ES-I3 (cell line): ENCODE measurements at regions not wholly inside any gene's neighbourhood (a gene's known extent, or its start where the extent isn't known, plus 50 kb on each side); places are given as distances from the start of the nearest gene placed in this dataset.
"Not testable (repeated sequence)": the region's sequence is repeated elsewhere in the genome, so short reads cannot be mapped to it uniquely, and the experiment has no call there.

Experiments used
- H3K36me3 ChIP-seq: 2 replicates; pipeline ENCODE4 v1.6.1; 2013; ENCODE audit warnings: mild to moderate bottlenecking, low read length, control low read depth, moderate library complexity; ENCODE audit not compliant: insufficient read depth
- H3K4me1 ChIP-seq: 2 replicates; pipeline ENCODE4 v1.6.1; 2013; ENCODE audit warnings: mild to moderate bottlenecking, control low read depth, low read length; ENCODE audit not compliant: insufficient read depth
- H3K9ac ChIP-seq: 2 replicates; pipeline ENCODE4 v1.6.1; 2013; ENCODE audit warnings: low read depth, mild to moderate bottlenecking, low read length, moderate library complexity
- H3K9me3 ChIP-seq: 2 replicates; pipeline ENCODE4 v1.6.1; 2013; ENCODE audit warnings: mild to moderate bottlenecking, low read length, moderate library complexity; ENCODE audit not compliant: control insufficient read depth, insufficient read depth

DNA sequence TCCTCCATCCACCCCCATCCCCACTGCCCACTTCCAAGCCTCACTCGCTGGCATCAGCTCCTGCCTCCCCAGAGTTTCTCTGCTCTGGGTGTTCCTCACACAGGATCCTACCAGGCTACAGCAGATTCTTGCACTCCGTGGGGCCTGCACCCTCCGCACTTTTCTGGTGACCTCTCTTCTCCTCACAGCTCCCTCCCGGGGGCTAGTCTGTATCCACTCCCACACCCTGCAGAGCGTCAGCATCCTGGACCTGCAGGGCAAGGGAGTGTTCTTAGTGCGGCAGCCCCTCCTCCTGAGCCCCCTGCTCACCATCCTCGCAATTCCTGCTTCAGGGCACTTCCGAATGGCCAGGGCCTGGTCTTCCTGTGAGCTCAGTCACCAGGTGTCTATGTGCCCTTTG lies 224.2 kb downstream of the DLL1 start:
- Histone ChIP-seq H3K4me1 (no peaks in the 10 kb centered on the region), H3K9me3 (peaks cover 5% of the 10 kb centered on the region; the same call in 1 of the 2 replicates), H3K36me3 (no peaks in the 10 kb centered on the region), H3K9ac (no peak overlapping the region)

DNA sequence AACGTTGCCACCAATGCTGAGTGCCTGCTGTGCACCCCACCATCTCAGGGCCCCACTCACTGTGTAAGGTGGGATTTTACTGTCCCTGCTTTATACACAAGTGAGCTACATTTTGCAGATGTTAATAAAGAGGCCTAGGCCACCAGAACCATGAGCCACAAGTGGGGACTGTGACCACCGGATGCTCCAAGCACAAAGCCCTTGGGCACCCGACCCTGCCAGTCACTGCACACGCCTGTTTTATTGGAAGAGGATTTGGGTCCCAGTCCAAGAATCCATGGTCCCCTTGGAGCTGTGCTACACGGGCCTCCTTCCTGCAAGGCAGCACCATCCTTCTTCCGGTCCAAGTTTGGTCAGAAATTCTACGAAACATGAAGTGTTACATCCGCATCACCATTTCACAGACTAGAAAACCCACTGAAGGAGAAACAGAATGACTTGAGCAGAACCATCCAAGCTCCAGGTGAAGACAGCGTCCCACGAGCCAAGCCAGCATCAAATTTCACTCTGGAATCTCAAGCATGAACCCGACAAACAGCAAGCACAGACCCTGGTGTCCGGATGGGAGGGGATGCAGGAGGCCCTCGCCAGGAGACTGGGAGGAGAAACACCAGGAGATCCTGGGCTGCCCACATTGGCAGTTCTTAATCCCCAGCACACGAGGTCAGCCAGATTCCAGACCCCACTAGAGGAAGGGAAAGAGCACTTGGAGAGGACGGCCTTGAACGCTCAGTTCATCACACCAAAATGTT lies 226.9 kb downstream of the DLL1 start:
- H3K36me3 ChIP-seq: no peaks in the 10 kb centered on the region
- no peaks in the 10 kb centered on the region; the same call in 1 of the 2 replicates for H3K9me3 ChIP-seq

DNA sequence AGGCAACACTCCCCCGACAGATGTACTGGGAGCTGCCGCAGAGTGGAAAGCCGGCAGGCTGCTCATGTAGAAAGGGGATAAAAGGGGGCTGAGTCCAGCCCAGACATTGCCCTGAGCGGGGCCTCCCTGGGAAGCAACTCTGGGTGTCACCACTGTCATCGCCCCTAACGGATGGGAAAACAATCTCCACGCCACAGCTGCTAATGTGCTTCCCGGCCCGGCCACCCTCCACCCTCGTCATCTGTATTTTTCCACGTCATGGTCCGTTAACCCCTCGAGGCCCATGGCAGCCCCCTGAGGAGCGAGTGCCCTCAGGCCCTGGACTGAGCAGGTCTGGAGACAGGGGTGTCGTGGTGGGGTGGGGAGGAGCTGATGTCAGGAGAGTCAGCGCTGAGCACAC lies 227.4 kb downstream of the DLL1 start:
- Histone ChIP-seq H3K36me3 (no peaks in the 10 kb centered on the region), H3K9me3 (no peaks in the 10 kb centered on the region), H3K9ac (no peak overlapping the region), H3K4me1 (no peaks in the 10 kb centered on the region)

More for the DNA sequence above, 226.9 kb downstream of the DLL1 start:
- Histone ChIP-seq H3K9ac (no peak overlapping the region), H3K4me1 (no peaks in the 10 kb centered on the region)

DNA sequence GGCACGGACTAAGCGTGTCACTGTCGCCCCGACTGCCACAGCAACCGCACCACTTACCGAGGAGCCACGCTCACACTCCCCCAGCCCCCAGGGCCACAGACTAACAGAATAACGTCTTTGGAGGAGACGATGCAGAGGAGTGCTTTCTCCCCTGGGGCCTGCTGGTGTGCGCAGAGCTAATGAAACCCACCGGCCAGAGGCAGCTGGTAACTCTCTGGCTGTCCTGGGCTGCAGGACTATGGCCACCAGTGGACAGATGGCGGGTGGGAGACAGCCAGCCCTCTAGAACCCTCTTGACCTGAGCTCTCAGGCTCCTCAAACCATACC lies 228.0 kb downstream of the DLL1 start:
- H3K9ac ChIP-seq: no peak overlapping the region
- H3K9me3 ChIP-seq: no peaks in the 10 kb centered on the region
- H3K4me1 ChIP-seq: no peaks in the 10 kb centered on the region
- H3K36me3 ChIP-seq: no peaks in the 10 kb centered on the region

DNA sequence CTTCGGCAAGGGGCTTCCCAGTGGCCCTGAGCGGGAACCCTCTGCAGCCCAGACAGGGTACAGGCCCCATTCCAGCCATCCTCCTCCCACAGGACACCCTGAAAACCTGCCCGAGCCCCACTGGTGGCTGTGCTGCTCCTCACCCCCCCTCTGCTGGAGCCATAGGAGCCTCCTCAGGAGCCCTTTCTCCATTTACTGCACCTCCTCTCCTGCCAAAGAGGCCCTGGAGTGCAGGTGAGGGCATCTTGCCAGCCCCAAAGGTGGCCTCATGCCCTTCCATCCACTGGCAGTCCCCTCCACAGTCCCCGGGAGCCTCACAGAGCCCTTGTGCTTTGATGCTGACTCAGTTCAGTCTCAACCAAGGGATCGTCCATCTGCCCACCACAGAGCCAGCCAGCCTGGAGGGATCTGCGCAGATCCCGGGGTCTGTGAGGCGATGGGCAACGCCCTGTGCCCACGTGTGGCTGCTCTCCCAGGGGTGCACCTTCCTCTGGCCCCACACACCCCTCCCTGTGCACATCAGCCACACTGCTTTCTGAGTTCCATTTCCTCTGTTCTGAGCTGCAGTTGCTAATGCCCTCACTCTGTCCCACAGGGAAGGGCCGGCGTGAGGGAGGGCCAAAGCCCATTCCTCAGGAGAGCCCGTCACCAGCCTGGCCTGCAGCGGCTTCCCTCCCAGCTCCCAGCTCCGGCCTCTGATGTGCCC lies 228.5 kb downstream of the DLL1 start:
- no peaks in the 10 kb centered on the region for H3K4me1 ChIP-seq
- no peaks in the 10 kb centered on the region for H3K9me3 ChIP-seq
- H3K36me3 ChIP-seq: no peaks in the 10 kb centered on the region
- H3K9ac ChIP-seq: no peak overlapping the region

DNA sequence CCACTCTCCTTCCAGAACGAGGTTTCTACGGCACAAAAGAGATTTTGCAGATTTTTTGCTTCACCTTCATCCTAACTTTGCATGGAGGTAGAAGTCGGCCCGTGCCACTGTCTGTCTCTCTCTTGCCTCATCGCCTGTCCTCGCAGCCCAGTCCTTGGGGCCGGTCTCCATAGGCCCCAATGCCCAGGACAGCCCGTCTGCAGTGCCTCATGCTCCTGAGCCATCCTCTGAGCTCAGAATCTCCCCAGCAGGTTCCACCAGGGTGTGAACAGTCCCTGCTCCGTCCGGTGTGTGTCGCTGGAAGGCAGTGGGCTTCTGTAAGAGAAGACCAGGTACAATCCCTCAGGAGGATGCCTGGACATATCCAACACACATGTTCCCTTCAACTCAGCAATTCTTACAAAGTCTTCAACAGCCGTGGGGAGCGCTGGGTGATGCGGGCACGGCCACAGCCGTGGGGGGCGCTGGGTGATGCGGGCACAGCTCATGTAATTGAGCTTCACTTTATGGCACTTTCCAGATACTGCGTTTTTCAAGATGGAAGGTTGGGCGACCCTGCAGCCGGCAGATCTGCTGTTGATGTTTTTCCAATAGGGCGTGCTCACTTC lies 231.9 kb downstream of the DLL1 start:
- Histone ChIP-seq H3K36me3 (no peaks in the 10 kb centered on the region), H3K4me1 (no peaks in the 10 kb centered on the region), H3K9me3 (no peaks in the 10 kb centered on the region), H3K9ac (no peak overlapping the region)

DNA sequence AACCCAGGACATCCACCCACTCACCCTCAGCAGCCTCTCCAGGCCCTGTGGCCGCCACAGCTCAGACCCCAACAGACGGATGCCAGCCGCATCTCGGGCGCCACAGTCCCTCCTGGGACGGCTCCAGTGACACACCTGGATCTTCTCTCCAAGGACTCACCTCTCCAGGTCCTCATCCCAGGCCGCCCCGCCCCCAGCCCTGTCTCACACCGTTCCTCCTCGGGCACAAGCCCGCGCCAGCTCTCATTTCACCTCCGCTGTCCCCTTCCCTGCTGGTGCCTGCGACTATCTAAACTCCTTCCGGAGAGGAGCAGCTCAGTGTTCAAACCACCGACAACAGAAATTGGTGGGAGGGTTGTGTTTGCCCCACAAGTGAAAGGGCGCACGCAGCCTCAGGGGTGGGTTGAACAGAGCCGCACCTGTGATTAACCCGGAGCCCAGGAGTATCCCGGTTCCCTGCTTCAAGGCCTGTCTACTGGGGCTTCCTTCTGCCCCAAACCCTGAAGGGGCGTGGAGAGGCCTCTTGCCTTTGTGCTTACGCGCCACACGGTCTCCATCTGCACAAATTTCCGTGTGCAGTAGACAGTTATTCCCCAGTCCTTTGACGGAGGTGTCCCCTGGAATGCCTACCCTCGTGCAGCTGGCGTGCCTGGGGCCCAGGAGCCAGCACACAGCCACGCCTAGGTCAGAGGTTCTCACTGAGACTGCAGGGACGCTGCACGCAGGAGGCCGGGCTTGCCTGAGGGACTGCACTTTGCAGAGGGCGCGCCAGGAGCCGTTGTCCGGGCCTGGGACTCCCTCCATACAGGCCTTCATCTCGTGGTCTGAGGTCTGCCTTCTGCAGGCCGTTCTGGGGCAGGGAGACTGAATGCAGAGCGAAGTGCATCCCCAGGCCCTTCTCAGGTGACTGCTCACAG lies 232.7 kb downstream of the DLL1 start:
- Histone ChIP-seq H3K9me3 (no peaks in the 10 kb centered on the region), H3K36me3 (no peaks in the 10 kb centered on the region), H3K9ac (no peak overlapping the region), H3K4me1 (no peaks in the 10 kb centered on the region)

DNA sequence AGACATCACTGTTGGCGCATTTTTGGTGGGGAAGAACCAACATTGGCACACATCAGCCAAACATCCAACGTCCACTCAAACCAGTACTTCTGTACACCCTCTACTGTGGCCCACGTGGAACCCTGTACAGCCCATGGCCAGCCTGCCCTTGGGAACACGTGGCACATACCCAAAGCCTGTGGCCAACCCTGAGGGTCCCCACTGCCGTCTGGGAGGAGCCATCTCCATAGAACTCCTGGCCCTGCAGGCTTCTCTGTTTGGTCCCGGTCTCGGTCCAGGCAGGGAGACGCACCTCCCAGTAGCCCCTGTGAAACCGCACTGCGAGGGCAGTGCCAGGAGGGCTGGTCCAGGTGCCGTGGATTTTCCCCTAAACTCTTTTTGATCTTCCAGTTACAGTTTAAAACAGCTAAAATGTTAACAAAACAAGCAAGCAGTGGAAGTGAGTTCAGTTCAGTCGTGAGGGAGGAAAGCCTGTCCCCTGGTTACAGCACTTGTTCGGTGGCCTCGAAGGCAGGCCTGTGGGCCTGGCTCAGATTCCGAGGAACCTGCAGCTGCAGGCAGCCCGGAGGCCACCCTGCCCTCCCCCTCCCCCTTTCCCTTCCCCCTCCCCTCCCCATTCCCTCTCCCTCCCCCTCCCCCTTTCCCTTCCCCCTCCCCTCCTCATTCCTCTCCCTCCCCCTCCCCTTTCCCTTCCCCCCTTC lies 233.7 kb downstream of the DLL1 start:
- H3K36me3 ChIP-seq: no peaks in the 10 kb centered on the region
- H3K4me1 ChIP-seq: no peaks in the 10 kb centered on the region
- H3K9me3 ChIP-seq: no peaks in the 10 kb centered on the region
- H3K9ac ChIP-seq: no peak overlapping the region

DNA sequence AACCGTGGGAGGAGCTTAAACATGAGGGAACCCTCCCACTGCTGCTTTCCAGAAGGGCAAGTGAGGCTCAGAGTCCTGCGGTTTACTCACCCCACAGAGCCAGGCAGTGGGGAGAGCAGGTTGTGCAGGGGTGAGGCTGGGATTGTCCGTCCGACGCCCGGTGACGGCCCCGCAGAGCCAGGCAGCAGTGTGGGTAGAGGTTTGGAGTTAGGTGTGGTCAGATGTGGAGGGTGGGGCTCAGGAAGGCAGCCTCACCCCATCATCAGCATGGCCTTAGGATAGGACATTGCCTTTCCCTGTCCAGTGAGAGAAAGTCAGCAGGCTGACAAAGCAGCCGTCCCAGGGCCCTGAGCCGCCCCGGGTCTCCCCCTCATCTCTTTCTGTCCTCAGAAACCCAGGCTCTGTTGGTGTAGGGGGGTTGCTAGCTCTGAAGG lies 234.6 kb downstream of the DLL1 start:
- H3K9ac ChIP-seq: no peak overlapping the region
- H3K36me3 ChIP-seq: no peaks in the 10 kb centered on the region
- H3K4me1 ChIP-seq: no peaks in the 10 kb centered on the region
- H3K9me3 ChIP-seq: no peaks in the 10 kb centered on the region

DNA sequence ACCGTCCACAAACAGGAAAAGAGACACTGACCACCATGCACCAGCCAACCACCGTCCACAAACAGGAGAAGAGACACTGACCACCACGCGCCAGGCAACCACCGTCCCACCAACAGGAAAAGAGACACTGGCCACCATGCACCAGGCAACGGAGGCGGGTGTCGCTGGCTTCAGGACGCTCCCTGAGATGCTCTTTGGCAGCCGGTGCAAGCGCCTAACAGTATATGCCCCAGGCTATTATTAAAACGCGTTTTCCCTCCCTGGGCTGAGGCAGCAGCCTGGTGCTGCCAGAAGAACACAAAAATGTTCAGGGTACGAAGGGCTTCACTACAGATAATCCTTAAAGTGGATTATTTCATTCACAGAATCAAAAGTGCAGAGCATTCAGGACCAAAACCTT lies 235.1 kb downstream of the DLL1 start:
- H3K9ac ChIP-seq, H3K9me3 ChIP-seq, H3K36me3 ChIP-seq, H3K4me1 ChIP-seq: not testable (repeated sequence)

DNA sequence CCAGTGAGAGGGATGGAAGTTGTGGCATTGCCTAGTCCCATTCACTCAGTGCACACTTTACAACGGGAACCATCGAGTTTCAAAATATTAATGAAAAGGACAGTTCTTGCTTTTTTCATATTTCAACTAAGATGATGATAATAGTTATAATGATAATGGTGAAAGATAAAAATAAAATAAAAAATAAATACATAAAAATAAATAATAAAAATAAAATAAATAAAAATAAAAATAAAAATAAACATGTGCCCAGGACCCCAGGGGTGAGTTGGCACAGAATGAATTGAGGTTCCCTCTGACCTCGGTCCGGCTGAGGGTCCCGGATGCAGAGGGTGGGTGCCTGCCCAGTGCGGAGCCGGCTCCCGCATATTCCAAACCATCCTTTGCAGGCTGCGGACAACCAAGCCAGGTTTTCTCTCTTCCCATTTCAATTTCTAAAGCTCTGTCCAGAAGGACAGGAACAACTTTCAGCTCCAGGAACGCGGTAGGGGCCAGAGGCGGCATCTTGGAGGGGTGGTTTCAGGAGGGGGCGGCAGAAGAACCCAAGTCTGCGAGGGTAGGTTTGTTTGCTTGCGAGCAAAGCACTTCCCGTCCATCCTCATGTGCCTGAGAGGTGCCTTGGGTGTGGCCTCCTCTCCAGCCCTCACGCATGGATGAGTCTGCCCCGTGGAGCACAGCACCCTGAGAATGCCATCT lies 236.8 kb downstream of the DLL1 start:
- Histone ChIP-seq H3K4me1 (no peaks in the 10 kb centered on the region), H3K36me3 (no peaks in the 10 kb centered on the region), H3K9ac (no peak overlapping the region), H3K9me3 (no peaks in the 10 kb centered on the region)

DNA sequence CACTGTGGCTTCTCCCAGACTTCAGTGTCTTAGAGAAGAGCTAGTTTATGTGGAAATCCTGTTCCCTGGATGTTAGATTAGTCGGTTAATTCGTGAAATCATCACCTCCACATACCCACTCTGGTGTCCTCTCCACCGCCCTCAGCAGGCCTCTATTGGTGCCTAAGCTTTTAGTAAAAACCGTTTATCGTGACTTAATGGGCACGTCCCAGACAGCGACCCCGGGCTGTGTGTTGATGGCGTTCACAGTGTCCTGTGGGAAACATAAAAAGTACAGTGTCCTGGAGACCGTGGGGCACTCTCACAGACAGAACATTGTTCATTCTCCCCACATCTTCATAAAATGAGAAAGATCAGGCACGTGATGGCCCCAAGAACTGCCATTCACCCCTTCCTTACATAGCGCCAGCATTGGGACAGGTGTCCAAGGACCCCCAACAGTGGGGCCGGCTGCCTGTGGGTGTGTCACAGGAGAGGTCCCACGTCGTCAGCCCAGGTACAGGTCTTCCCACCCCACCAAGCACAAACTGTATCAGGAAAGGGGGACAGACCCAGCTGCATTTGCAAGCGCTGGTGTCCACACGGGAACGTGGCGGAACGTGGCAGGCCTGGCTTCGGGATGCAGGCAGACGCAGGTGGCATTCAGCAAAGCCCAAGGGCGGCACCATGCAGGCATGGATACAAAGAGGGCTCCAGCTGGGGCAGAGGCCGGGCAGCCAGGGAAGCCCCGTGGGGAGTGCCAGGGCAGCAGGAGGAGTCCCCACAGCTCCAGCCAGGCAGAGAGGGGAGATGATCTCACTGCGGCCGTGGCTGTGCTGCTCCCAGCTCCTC lies 237.7 kb downstream of the DLL1 start:
- no peak overlapping the region for H3K9ac ChIP-seq
- H3K9me3 ChIP-seq: no peaks in the 10 kb centered on the region
- no peaks in the 10 kb centered on the region for H3K4me1 ChIP-seq
- H3K36me3 ChIP-seq: no peaks in the 10 kb centered on the region
